ENCODE measurements at regions not wholly inside any gene's neighbourhood (a gene's known extent, or its start where the extent isn't known, plus 50 kb on each side); places are given as distances from the start of the nearest gene placed in this dataset.

GRCh38 chr14:65257425-65257824, 155.1 kb upstream of the FUT8 start:
- DNase-seq (no peak), ATAC-seq (ENCODE audit: low FRiP score in 2 of 2) (no peak)
- H3K9me3 ChIP-seq = peaks cover 0 to 5% (median 0%) of the 10 kb centered on the region in 4 donors
- no peaks in the 10 kb centered on the region for H3K27me3 ChIP-seq
- no peak overlapping the region for H3K4me3 ChIP-seq
- no peak for TF ChIP-seq POLR2A (IDR thresholded peaks at IDR 0.05)
- TF ChIP-seq EP300 (IDR thresholded peaks at IDR 0.05) = no peak
- TF ChIP-seq POLR2AphosphoS5 (IDR thresholded peaks at IDR 0.05) = no peak
- TF ChIP-seq CTCF (IDR thresholded peaks at IDR 0.05) = no peak
- no peak overlapping the region for H3K27ac ChIP-seq
- no peaks in the 10 kb centered on the region for H3K4me1 ChIP-seq
- H3K36me3 ChIP-seq = no peaks in the 10 kb centered on the region
- 74 to 79% methylated on average over 6 to 7 of the region's 7 CpGs for WGBS, 2 donors

GRCh38 chr14:65258391-65258790, 154.1 kb upstream of the FUT8 start:
- peaks cover 0 to 5% (median 0%) of the 10 kb centered on the region in 4 donors for H3K9me3 ChIP-seq
- no peaks in the 10 kb centered on the region for H3K27me3 ChIP-seq
- ATAC-seq (ENCODE audit: low FRiP score in 2 of 2) (peak in 1 of 2 donors; percentile 40), DNase-seq (no peak)
- WGBS, 2 donors = 48 to 92% methylated on average over 1 of the region's 1 CpG
- H3K27ac ChIP-seq = no peak overlapping the region
- no peaks in the 10 kb centered on the region for H3K36me3 ChIP-seq
- TF ChIP-seq POLR2A (IDR thresholded peaks at IDR 0.05) = no peak
- no peak for TF ChIP-seq POLR2AphosphoS5 (IDR thresholded peaks at IDR 0.05)
- no peak for TF ChIP-seq EP300 (IDR thresholded peaks at IDR 0.05)
- TF ChIP-seq CTCF (IDR thresholded peaks at IDR 0.05) = no peak
- H3K4me1 ChIP-seq = no peaks in the 10 kb centered on the region
- no peak overlapping the region for H3K4me3 ChIP-seq

GRCh38 chr14:65259000-65259399, 153.5 kb upstream of the FUT8 start:
- no peak for TF ChIP-seq POLR2A (IDR thresholded peaks at IDR 0.05)
- no peak for TF ChIP-seq CTCF (IDR thresholded peaks at IDR 0.05)
- TF ChIP-seq EP300 (IDR thresholded peaks at IDR 0.05) = no peak
- TF ChIP-seq POLR2AphosphoS5 (IDR thresholded peaks at IDR 0.05) = no peak
- ATAC-seq (ENCODE audit: low FRiP score in 2 of 2) (no peak), DNase-seq (no peak)
- H3K4me1 ChIP-seq = no peaks in the 10 kb centered on the region
- H3K4me3 ChIP-seq = no peak overlapping the region
- H3K27ac ChIP-seq = no peak overlapping the region
- H3K27me3 ChIP-seq = no peaks in the 10 kb centered on the region
- H3K36me3 ChIP-seq = no peaks in the 10 kb centered on the region
- H3K9me3 ChIP-seq = peaks cover 0 to 5% (median 0%) of the 10 kb centered on the region in 4 donors
- 95 to 97% methylated on average over 2 of the region's 2 CpGs for WGBS, 2 donors

- H3K9me3 ChIP-seq = peaks cover 0 to 5% (median 0%) of the 10 kb centered on the region in 4 donors
- no peak overlapping the region for H3K27ac ChIP-seq
- H3K4me3 ChIP-seq = no peak overlapping the region
- no peaks in the 10 kb centered on the region for H3K27me3 ChIP-seq
- ATAC-seq (ENCODE audit: low FRiP score in 2 of 2) (no peak), DNase-seq (no peak)
- TF ChIP-seq EP300 (IDR thresholded peaks at IDR 0.05) = no peak
- no peak for TF ChIP-seq POLR2AphosphoS5 (IDR thresholded peaks at IDR 0.05)
- no peak for TF ChIP-seq POLR2A (IDR thresholded peaks at IDR 0.05)
- no peak for TF ChIP-seq CTCF (IDR thresholded peaks at IDR 0.05)
- H3K36me3 ChIP-seq = no peaks in the 10 kb centered on the region
- H3K4me1 ChIP-seq = no peaks in the 10 kb centered on the region
- WGBS, 2 donors = 87 to 92% methylated on average over 2 of the region's 2 CpGs
These were observed 151.7 kb upstream of the FUT8 start for GRCh38 chr14:65260786-65261185.

DNA sequence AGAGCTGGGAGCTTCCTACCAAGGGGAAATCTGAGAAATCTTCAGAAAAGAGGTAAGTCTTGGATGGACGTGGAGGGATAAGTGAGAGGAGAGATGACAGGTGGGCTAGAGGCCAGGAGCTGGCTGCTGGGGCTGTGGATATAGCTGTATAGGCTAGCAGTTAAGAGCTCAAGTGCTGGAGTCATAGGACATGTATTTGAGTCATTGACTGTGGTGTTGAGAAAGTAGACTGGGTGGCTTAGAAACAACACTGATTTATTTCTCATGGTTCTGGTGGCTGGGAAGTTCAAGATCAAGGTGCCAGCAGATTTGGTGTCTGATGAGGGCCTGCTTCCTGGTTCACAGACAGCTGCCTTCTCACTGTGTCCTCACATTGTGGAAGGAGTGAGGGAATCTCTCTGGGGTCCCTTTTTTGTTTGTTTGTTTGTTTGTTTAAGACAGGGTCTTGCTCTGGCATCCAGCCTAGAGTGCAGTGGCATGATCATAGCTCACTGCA, 151.1 kb upstream of the FUT8 start:
- Histone ChIP-seq H3K27ac (no peak overlapping the region), H3K36me3 (no peaks in the 10 kb centered on the region), H3K9me3 (peaks cover 0 to 5% (median 0%) of the 10 kb centered on the region in 4 donors), H3K27me3 (no peaks in the 10 kb centered on the region), H3K4me3 (no peak overlapping the region), H3K4me1 (no peaks in the 10 kb centered on the region)
- ATAC-seq (ENCODE audit: low FRiP score in 2 of 2) (no peak), DNase-seq (no peak)
- WGBS, 2 donors = 91 to 92% methylated on average over 1 of the region's 1 CpG
- TF ChIP-seq POLR2A (IDR thresholded peaks at IDR 0.05) (no peak), EP300 (IDR thresholded peaks at IDR 0.05) (no peak), POLR2AphosphoS5 (IDR thresholded peaks at IDR 0.05) (no peak), CTCF (IDR thresholded peaks at IDR 0.05) (no peak)

Measured in upper lobe of left lung (tissue), 6 donors.